HepG2 (cell line): ENCODE measurements at regions not wholly inside any gene's neighbourhood (a gene's known extent, or its start where the extent isn't known, plus 50 kb on each side); places are given as distances from the start of the nearest gene placed in this dataset.

Source experiments
- ATAC-seq: fragments of 200-7000 bp; cut with Tn5 transposase; 3 replicates; pipeline ENCODE4 v1.9.1; 2020; ENCODE audit warnings: mild to moderate bottlenecking, moderate library complexity
- BruUV-seq: library from RNA; stranded (reverse); fragments of 400-500 nt; replicated peaks from 2 replicates; lab custom pipeline; 2021; lab: Mats Ljungman, UMichigan
- CTCF ChIA-PET: fragments of 300-600 bp; formaldehyde crosslinking; extraction: SDS; loops from one replicate; lab custom pipeline; 2021; ENCODE audit warnings: low total read pairs, inconsistent platforms, low intra/inter-chr PET ratio; lab: Yijun Ruan, JAX
- POLR2A ChIA-PET: fragments of 350-600 bp; sonication (Branson Sonifier 250); formaldehyde crosslinking; loops from one replicate; lab custom pipeline; 2020; ENCODE audit warnings: antibody characterized with exemption, inconsistent platforms; lab: Yijun Ruan, JAX
- DNase-seq: peaks from one replicate; pipeline ENCODE4 v3.0.0-alpha.2; 2015; ENCODE audit warnings: low spot score
- FAIRE-seq: peaks from 3 replicates; lab custom pipeline; 2011; peaks lifted over from hg19 to GRCh38; lab: Jason Lieb, UNC
- H2AFZ ChIP-seq: one replicate; pipeline ENCODE4 v1.6.1; 2011; ENCODE audit warnings: low read length, inconsistent platforms
- H3K27ac ChIP-seq: fragments of 300-600 bp; 3 replicates; pipeline ENCODE4 v1.8.0; 2011; ENCODE audit warnings: mixed run types, mild to moderate bottlenecking, mixed read lengths, low read length, inconsistent platforms; ENCODE audit not compliant: insufficient read depth; ENCODE audit errors: extremely low read length
- H3K27me3 ChIP-seq, 2 experiments: fragments of 200-600 bp in 1 of 2; 2 replicates in 1 of 2; 3 replicates in 1 of 2; pipeline versions ENCODE4 v1.6.0 to v1.8.0; 2011; ENCODE audit warnings: low read length in 2 of 2, mild to moderate bottlenecking in 2 of 2, moderate library complexity in 2 of 2, inconsistent platforms in 1 of 2; ENCODE audit not compliant: insufficient read depth in 2 of 2, control insufficient read depth in 1 of 2
- H3K36me3 ChIP-seq, 2 experiments: fragments of 200-600 bp in 1 of 2; replicated peaks in 1 of 2; 2 replicates in 1 of 2; 3 replicates in 1 of 2; pipeline versions ENCODE4 v1.5.1 to v1.8.0; 2011; ENCODE audit warnings: low read length in 2 of 2, inconsistent platforms in 1 of 2; ENCODE audit not compliant: insufficient read depth in 2 of 2, control insufficient read depth in 1 of 2
- H3K4me1 ChIP-seq: 2 replicates; pipeline ENCODE4 v1.5.1; 2012; ENCODE audit warnings: low read length, inconsistent platforms; ENCODE audit not compliant: insufficient read depth
- H3K4me2 ChIP-seq: 2 replicates; pipeline ENCODE4 v1.6.0; 2011; ENCODE audit warnings: low read depth, low read length, inconsistent platforms
- H3K4me3 ChIP-seq, 3 experiments: fragments of 200-600 bp in 1 of 3; sonication (generic), shearing (Covaris generic) in 1 of 3; replicated peaks in 1 of 3; 2 replicates each; pipeline ENCODE4 v1.5.1; 2011 to 2016; ENCODE audit warnings: low read length in 3 of 3, inconsistent platforms in 2 of 3, low read depth in 2 of 3, mild to moderate bottlenecking in 2 of 3, control low read depth in 1 of 3, mixed read lengths in 1 of 3; ENCODE audit not compliant: insufficient read depth in 1 of 3
- H3K79me2 ChIP-seq: one replicate; pipeline ENCODE4 v1.6.1; 2011; ENCODE audit warnings: low read length, inconsistent platforms; ENCODE audit not compliant: insufficient read depth
- H3K9ac ChIP-seq: 2 replicates; pipeline ENCODE4 v1.6.0; 2011; ENCODE audit warnings: mild to moderate bottlenecking, low read depth, low read length, inconsistent platforms; ENCODE audit not compliant: insufficient read depth
- H3K9me3 ChIP-seq: 2 replicates; pipeline ENCODE4 v1.5.1; 2012; ENCODE audit warnings: mild to moderate bottlenecking, low read length
- H4K20me1 ChIP-seq: 2 replicates; pipeline ENCODE4 v1.6.0; 2011; ENCODE audit warnings: inconsistent platforms, mild to moderate bottlenecking, low read length, moderate library complexity; ENCODE audit not compliant: insufficient read depth
- ARID5B ChIP-seq: IDR thresholded peaks from 2 replicates; pipeline ENCODE4 v1.4.0; 2020; ENCODE audit warnings: mild to moderate bottlenecking, missing genetic modification reagents
- HIVEP1 ChIP-seq: sonication (generic); formaldehyde crosslinking; IDR thresholded peaks from 2 replicates; pipeline ENCODE4 v1.4.0; 2020; ENCODE audit warnings: mild to moderate bottlenecking, missing genetic modification reagents
- HNF1A ChIP-seq, 2 experiments: sonication (generic) in 1 of 2; formaldehyde crosslinking in 1 of 2; IDR thresholded peaks; 2 replicates each; pipeline versions ENCODE4 v1.4.0 to v1.6.1; 2016 to 2020; ENCODE audit warnings: borderline replicate concordance in 1 of 2, low read depth in 1 of 2, mild to moderate bottlenecking in 1 of 2, missing genetic modification reagents in 1 of 2
- HOMEZ ChIP-seq: IDR thresholded peaks from 2 replicates; pipeline ENCODE4 v1.6.1; 2016; ENCODE audit warnings: low read depth
- JDP2 ChIP-seq: sonication (generic); formaldehyde crosslinking; IDR thresholded peaks from 2 replicates; pipeline ENCODE4 v1.8.1; 2022; ENCODE audit warnings: missing genetic modification reagents, borderline replicate concordance
- NFRKB ChIP-seq: fragments of 450-650 bp; IDR thresholded peaks from 2 replicates; pipeline ENCODE4 v1.6.1; 2017
- NR2F2 ChIP-seq: IDR thresholded peaks from 2 replicates; pipeline ENCODE4 v1.6.1; 2012; ENCODE audit warnings: low read depth, inconsistent platforms, borderline replicate concordance
- PREB ChIP-seq: sonication (generic); formaldehyde crosslinking; IDR thresholded peaks from 2 replicates; pipeline ENCODE4 v1.4.0; 2020; ENCODE audit warnings: missing genetic modification reagents
- RBFOX2 ChIP-seq: fragments of 200-400 bp; formaldehyde crosslinking; IDR thresholded peaks from 2 replicates; pipeline ENCODE4 v1.6.1; 2017; ENCODE audit warnings: low read depth, mild to moderate bottlenecking, low read length
- RFXANK ChIP-seq: IDR thresholded peaks from 2 replicates; pipeline ENCODE4 v1.6.1; 2016
- SCMH1 ChIP-seq: sonication (generic); formaldehyde crosslinking; IDR thresholded peaks from 2 replicates; pipeline ENCODE4 v1.9.0; 2021; ENCODE audit warnings: missing genetic modification reagents, mild to moderate bottlenecking, borderline replicate concordance
- SNRNP70 ChIP-seq: fragments of 200-400 bp; formaldehyde crosslinking; IDR thresholded peaks from 2 replicates; pipeline ENCODE4 v1.6.1; 2017; ENCODE audit warnings: mild to moderate bottlenecking, low read depth, low read length, moderate library complexity
- ZNF333 ChIP-seq: sonication (generic); formaldehyde crosslinking; IDR thresholded peaks from 2 replicates; pipeline ENCODE4 v1.4.0; 2020; ENCODE audit warnings: mild to moderate bottlenecking, missing genetic modification reagents, borderline replicate concordance
- ZNF839 ChIP-seq: sonication (generic); formaldehyde crosslinking; IDR thresholded peaks from 2 replicates; pipeline ENCODE4 v1.4.0; 2020; ENCODE audit warnings: missing genetic modification reagents, mild to moderate bottlenecking, borderline replicate concordance
- WGBS: methylation state at CpG from one replicate; pipeline ENCODE4 v1.1.6; 2017; ENCODE audit warnings: low lambda C conversion rate; 5-methylcytosine and 5-hydroxymethylcytosine counted together
- in situ Hi-C: cut with HindIII; loops from 2 replicates; pipeline ENCODE4 v1.10.0; 2017; ENCODE audit warnings: low pct_unique_long_range_greater_than_20kb; ENCODE audit not compliant: extremely low pct_ligation_motif_present
- intact Hi-C: fragments of 100-400 bp; cut with micrococcal nuclease; formaldehyde crosslinking; loops from one replicate; pipeline ENCODE4 v1.10.0; 2022; ENCODE audit not compliant: unreplicated experiment

DNA sequence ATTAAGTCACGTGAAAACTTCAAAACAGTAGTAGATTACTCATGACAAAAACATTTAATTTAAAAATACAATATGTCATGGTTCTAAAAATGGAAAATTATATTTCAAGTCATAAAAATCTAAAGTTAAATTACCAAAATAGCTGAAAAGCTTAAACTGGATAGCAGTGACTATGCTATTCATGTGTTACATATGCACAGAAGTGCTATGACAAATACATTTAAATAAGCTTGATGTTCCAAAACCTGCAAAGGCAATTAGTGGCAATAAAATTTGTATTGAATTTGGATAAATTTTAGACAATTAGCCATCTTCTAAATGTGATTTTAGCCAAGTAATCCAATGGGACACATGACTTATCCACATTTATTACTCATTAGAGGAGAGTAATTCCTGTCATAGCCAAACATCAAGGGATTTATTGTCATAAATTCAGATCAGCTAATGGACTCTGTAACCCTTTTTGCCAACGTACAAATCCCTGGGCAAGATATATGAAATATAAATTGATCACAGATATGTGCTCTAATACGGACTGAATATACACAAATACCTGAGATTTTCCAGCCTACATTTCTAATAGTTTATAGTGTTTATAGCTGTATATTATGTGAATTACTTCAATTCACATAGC lies 419.4 kb downstream of the ISL1 start:
- ChIA-PET CTCF (no interaction called here), POLR2A (no interaction called here)
- intact Hi-C loops (no loop called here), in situ Hi-C loops (no loop called here)
- Histone ChIP-seq H3K79me2 (no peaks in the 10 kb centered on the region), H3K4me1 (no peaks in the 10 kb centered on the region), H3K27ac (no peak overlapping the region), H3K27me3 (no peaks in the 10 kb centered on the region), H2AFZ (no peak overlapping the region), H3K4me3 (no peak overlapping the region), H4K20me1 (no peaks in the 10 kb centered on the region), H3K36me3 (no peaks in the 10 kb centered on the region), H3K9me3 (no peaks in the 10 kb centered on the region), H3K9ac (no peak overlapping the region), H3K4me2 (no peak overlapping the region)
- WGBS: 3% methylated on average over 3 of the region's 3 CpGs
- ATAC-seq: no peak
- DNase-seq: no peak
- no peak for FAIRE-seq
- BruUV-seq: no TSS peak
- TF ChIP-seq SCMH1 (CRISPR knock-in tag) (no peak), RFXANK (no peak), HOMEZ (CRISPR knock-in tag) (no peak), SNRNP70 (no peak), ZNF333 (no peak), HIVEP1 (CRISPR knock-in tag) (no peak), JDP2 (no peak), HNF1A (IDR thresholded peaks at IDR 0.05; ENCODE audit: low read depth) (no peak), HNF1A (CRISPR knock-in tag; IDR thresholded peaks at IDR 0.05; ENCODE audit: borderline replicate concordance) (no peak), NFRKB (no peak), RBFOX2 (no peak), NR2F2 (no peak), ZNF839 (CRISPR knock-in tag) (no peak), ARID5B (CRISPR knock-in tag) (no peak), PREB (CRISPR knock-in tag) (no peak)
